Esophagus (tissue), 2 donors: ENCODE measurements at regions not wholly inside any gene's neighbourhood (a gene's known extent, or its start where the extent isn't known, plus 50 kb on each side); places are given as distances from the start of the nearest gene placed in this dataset.

Experiments
- H3K27ac ChIP-seq, 2 donors: one replicate each; pipeline ENCODE4 v1.5.1; 2013; ENCODE audit warnings: low read depth in 2 of 2, mild to moderate bottlenecking in 2 of 2, inconsistent platforms in 1 of 2, low read length in 1 of 2, moderate library complexity in 1 of 2
- H3K27me3 ChIP-seq, 2 donors: one replicate each; pipeline ENCODE4 v1.6.1; 2013; ENCODE audit warnings: low read length in 2 of 2, control low read depth in 1 of 2, mild to moderate bottlenecking in 1 of 2; ENCODE audit not compliant: insufficient read depth in 2 of 2, control insufficient read depth in 1 of 2
- H3K36me3 ChIP-seq, 2 donors: one replicate each; pipeline ENCODE4 v1.6.1; 2013; ENCODE audit warnings: low read length in 1 of 2; ENCODE audit not compliant: control insufficient read depth in 2 of 2, insufficient read depth in 2 of 2
- H3K4me1 ChIP-seq, 2 donors: one replicate each; pipeline ENCODE4 v1.6.1; 2013; ENCODE audit warnings: low read length in 1 of 2; ENCODE audit not compliant: control insufficient read depth in 2 of 2, insufficient read depth in 2 of 2
- H3K4me3 ChIP-seq, 2 donors: one replicate each; pipeline ENCODE4 v1.5.1; 2013; ENCODE audit warnings: low read length in 2 of 2, mild to moderate bottlenecking in 2 of 2, low read depth in 1 of 2, moderate library complexity in 1 of 2
- H3K9me3 ChIP-seq, 2 donors: one replicate each; pipeline ENCODE4 v1.6.1; 2013; ENCODE audit warnings: mild to moderate bottlenecking in 2 of 2, low read depth in 1 of 2, low read length in 1 of 2, moderate library complexity in 1 of 2; ENCODE audit not compliant: control insufficient read depth in 2 of 2, insufficient read depth in 1 of 2
- WGBS, 2 donors: extraction: QIAGEN DNeasy Blood & Tissue Kit; methylation state at CpG; one replicate each; pipeline ENCODE4 v1.1.7; 2013; 5-methylcytosine and 5-hydroxymethylcytosine counted together
- donor health status: healthy with polysubstance abuse.
- donor health status: Bipolar disorder and iron deficiency.

GRCh38 chr16:65932350-65933072 lies 434.0 kb upstream of the CDH5 start:
- H3K4me3 ChIP-seq, result no peak overlapping the region
- 66 to 70% methylated on average over 7 of the region's 7 CpGs for WGBS, 2 donors
- no peaks in the 10 kb centered on the region for H3K27me3 ChIP-seq

GRCh38 chr16:65922923-65923322 lies 443.6 kb upstream of the CDH5 start:
- no peak overlapping the region for H3K4me3 ChIP-seq

More at GRCh38 chr16:65932350-65933072, 434.0 kb upstream of the CDH5 start:
- Histone ChIP-seq H3K27ac (no peak overlapping the region), H3K36me3 (no peaks in the 10 kb centered on the region), H3K9me3 (peaks cover 0 to 2% of the 10 kb centered on the region in 2 donors), H3K4me1 (no peaks in the 10 kb centered on the region)

GRCh38 chr16:65919986-65920376 lies 446.5 kb upstream of the CDH5 start:
- Histone ChIP-seq H3K27me3 (no peaks in the 10 kb centered on the region), H3K4me3 (no peak overlapping the region), H3K36me3 (no peaks in the 10 kb centered on the region), H3K9me3 (peaks cover 0 to 2% of the 10 kb centered on the region in 2 donors), H3K4me1 (no peaks in the 10 kb centered on the region), H3K27ac (no peak overlapping the region)
- 89 to 92% methylated on average over 6 of the region's 6 CpGs for WGBS, 2 donors

More at GRCh38 chr16:65922923-65923322, 443.6 kb upstream of the CDH5 start:
- no peaks in the 10 kb centered on the region for H3K36me3 ChIP-seq
- H3K9me3 ChIP-seq, result peaks cover 0 to 2% of the 10 kb centered on the region in 2 donors
- H3K27ac ChIP-seq, result no peak overlapping the region
- H3K4me1 ChIP-seq, result no peaks in the 10 kb centered on the region
- 78 to 82% methylated on average over 4 of the region's 4 CpGs for WGBS, 2 donors
- H3K27me3 ChIP-seq, result no peaks in the 10 kb centered on the region

GRCh38 chr16:65919145-65919985 lies 447.1 kb upstream of the CDH5 start:
- Histone ChIP-seq H3K27ac (no peak overlapping the region), H3K4me1 (no peaks in the 10 kb centered on the region), H3K4me3 (no peak overlapping the region), H3K9me3 (peaks cover 0 to 2% of the 10 kb centered on the region in 2 donors), H3K27me3 (no peaks in the 10 kb centered on the region), H3K36me3 (no peaks in the 10 kb centered on the region)
- WGBS, 2 donors, result 74 to 81% methylated on average over 27 of the region's 27 CpGs

- peaks cover 0 to 2% of the 10 kb centered on the region in 2 donors for H3K9me3 ChIP-seq
- H3K4me1 ChIP-seq, result no peaks in the 10 kb centered on the region
- H3K27me3 ChIP-seq, result no peaks in the 10 kb centered on the region
- H3K27ac ChIP-seq, result no peak overlapping the region
- 75 to 78% methylated on average over 2 of the region's 2 CpGs for WGBS, 2 donors
- H3K36me3 ChIP-seq, result no peaks in the 10 kb centered on the region
- H3K4me3 ChIP-seq, result no peak overlapping the region
Measured at GRCh38 chr16:65917466-65917865, 449.0 kb upstream of the CDH5 start.

- Histone ChIP-seq H3K27ac (no peak overlapping the region), H3K4me3 (no peak overlapping the region), H3K36me3 (no peaks in the 10 kb centered on the region), H3K27me3 (no peaks in the 10 kb centered on the region), H3K9me3 (peaks cover 0 to 2% of the 10 kb centered on the region in 2 donors), H3K4me1 (no peaks in the 10 kb centered on the region)
- WGBS, 2 donors, result 64 to 76% methylated on average over 4 of the region's 4 CpGs
Measured at GRCh38 chr16:65916995-65917394, 449.5 kb upstream of the CDH5 start.

- Histone ChIP-seq H3K27me3 (no peaks in the 10 kb centered on the region), H3K4me3 (no peak overlapping the region), H3K4me1 (no peaks in the 10 kb centered on the region), H3K27ac (no peak overlapping the region), H3K36me3 (no peaks in the 10 kb centered on the region), H3K9me3 (no peaks in the 10 kb centered on the region)
- WGBS, 2 donors, result 51 to 58% methylated on average over 5 of the region's 5 CpGs
Measured at GRCh38 chr16:65910291-65910690, 456.2 kb upstream of the CDH5 start.

GRCh38 chr16:65909310-65910050 lies 457.0 kb upstream of the CDH5 start:
- H3K27me3 ChIP-seq, result no peaks in the 10 kb centered on the region
- WGBS, 2 donors, result 40 to 48% methylated on average over 7 of the region's 7 CpGs
- no peak overlapping the region for H3K27ac ChIP-seq
- H3K9me3 ChIP-seq, result no peaks in the 10 kb centered on the region
- H3K4me3 ChIP-seq, result no peak overlapping the region
- H3K36me3 ChIP-seq, result no peaks in the 10 kb centered on the region
- H3K4me1 ChIP-seq, result no peaks in the 10 kb centered on the region

- no peaks in the 10 kb centered on the region for H3K27me3 ChIP-seq
- no peaks in the 10 kb centered on the region for H3K36me3 ChIP-seq
- H3K4me3 ChIP-seq, result no peak overlapping the region
- H3K4me1 ChIP-seq, result no peaks in the 10 kb centered on the region
- H3K27ac ChIP-seq, result no peak overlapping the region
- WGBS, 2 donors, result 56 to 81% methylated on average over 3 of the region's 3 CpGs
- no peaks in the 10 kb centered on the region for H3K9me3 ChIP-seq
Measured at GRCh38 chr16:65908568-65908967, 457.9 kb upstream of the CDH5 start.
